SK-N-SH treated with all-trans-retinoic acid at 6 μM for 48 hours (cell line): ENCODE measurements at regions not wholly inside any gene's neighbourhood (a gene's known extent, or its start where the extent isn't known, plus 50 kb on each side); places are given as distances from the start of the nearest gene placed in this dataset.

Experiments
- ATAC-seq: fragments of 200-7000 bp; cut with Tn5 transposase; 3 replicates; pipeline ENCODE4 v1.9.1; 2020; ENCODE audit warnings: mild to moderate bottlenecking, moderate library complexity
- ARNTL ChIP-seq: fragments of 450-650 bp; formaldehyde crosslinking; IDR thresholded peaks from 2 replicates; pipeline ENCODE4 v1.5.0; 2020; ENCODE audit warnings: low read depth, mild to moderate bottlenecking, moderate library complexity, borderline replicate concordance
- BACH2 ChIP-seq: fragments of 250-450 bp; sonication (Bioruptor Pico); IDR thresholded peaks from 2 replicates; pipeline ENCODE4 v1.9.0; 2021; ENCODE audit warnings: mild to moderate bottlenecking, borderline replicate concordance
- CSDC2 ChIP-seq: fragments of 250-450 bp; sonication (Bioruptor Pico); IDR thresholded peaks from 2 replicates; pipeline ENCODE4 v1.5.0; 2020; ENCODE audit warnings: mild to moderate bottlenecking, moderate library complexity
- ESRRG ChIP-seq: fragments of 250-450 bp; sonication (Bioruptor Pico); IDR thresholded peaks from 2 replicates; pipeline ENCODE4 v1.6.1; 2021; ENCODE audit warnings: mild to moderate bottlenecking
- GLIS3 ChIP-seq: fragments of 250-450 bp; sonication (Bioruptor Pico); IDR thresholded peaks from 2 replicates; pipeline ENCODE4 v1.5.0; 2020; ENCODE audit warnings: mild to moderate bottlenecking, moderate library complexity
- ISL1 ChIP-seq: fragments of 250-450 bp; sonication (Bioruptor Pico); IDR thresholded peaks from 2 replicates; pipeline ENCODE4 v2.1.2; 2022; ENCODE audit warnings: mild to moderate bottlenecking, moderate library complexity
- OSR1 ChIP-seq: fragments of 250-450 bp; sonication (Bioruptor Pico); IDR thresholded peaks from 2 replicates; pipeline ENCODE4 v1.8.0; 2022; ENCODE audit warnings: moderate library complexity, mild to moderate bottlenecking, inconsistent platforms
- PPARA ChIP-seq: fragments of 250-450 bp; sonication (Bioruptor Pico); IDR thresholded peaks from 2 replicates; pipeline ENCODE4 v1.5.0; 2020; ENCODE audit warnings: mild to moderate bottlenecking, borderline replicate concordance
- RARB ChIP-seq: fragments of 250-450 bp; sonication (Bioruptor Pico); IDR thresholded peaks from 2 replicates; pipeline ENCODE4 v1.8.0; 2021; ENCODE audit warnings: mild to moderate bottlenecking, moderate library complexity
- SNAI2 ChIP-seq: fragments of 250-450 bp; sonication (Bioruptor Pico); IDR thresholded peaks from 2 replicates; pipeline ENCODE4 v1.5.0; 2020; ENCODE audit warnings: mild to moderate bottlenecking, moderate library complexity
- TOX ChIP-seq: fragments of 250-450 bp; sonication (Bioruptor Pico); IDR thresholded peaks from 2 replicates; pipeline ENCODE4 v1.8.0; 2021; ENCODE audit warnings: mild to moderate bottlenecking, moderate library complexity, borderline replicate concordance
- TSHZ2 ChIP-seq: fragments of 250-450 bp; sonication (Bioruptor Pico); IDR thresholded peaks from 2 replicates; pipeline ENCODE4 v1.5.0; 2020; ENCODE audit warnings: mild to moderate bottlenecking, moderate library complexity
- ZFP3 ChIP-seq: fragments of 250-450 bp; sonication (Bioruptor Pico); IDR thresholded peaks from 2 replicates; pipeline ENCODE4 v1.5.0; 2020; ENCODE audit warnings: mild to moderate bottlenecking, moderate library complexity
- ZNF70 ChIP-seq: fragments of 450-650 bp; formaldehyde crosslinking; IDR thresholded peaks from 2 replicates; pipeline ENCODE4 v1.5.0; 2020; ENCODE audit warnings: mild to moderate bottlenecking, moderate library complexity
- ZNF8 ChIP-seq: fragments of 450-650 bp; formaldehyde crosslinking; IDR thresholded peaks from 2 replicates; pipeline ENCODE4 v1.5.0; 2020; ENCODE audit warnings: mild to moderate bottlenecking, moderate library complexity
- TF ChIP-seq, protein P1 (sequence below): fragments of 250-450 bp; sonication (Bioruptor Pico); IDR thresholded peaks from 2 replicates; pipeline ENCODE4 v1.5.1; 2020; ENCODE audit warnings: low read depth, mild to moderate bottlenecking, moderate library complexity
- TF ChIP-seq, protein P2 (sequence below): fragments of 250-450 bp; sonication (Bioruptor Pico); IDR thresholded peaks from 2 replicates; pipeline ENCODE4 v1.8.0; 2020; ENCODE audit warnings: mild to moderate bottlenecking, moderate library complexity, borderline replicate concordance
- TF ChIP-seq, protein P3 (sequence below): fragments of 250-450 bp; sonication (Bioruptor Pico); IDR thresholded peaks from 2 replicates; pipeline ENCODE4 v1.5.1; 2021; ENCODE audit warnings: mild to moderate bottlenecking, moderate library complexity

GRCh38 chr5:159458217-159458711, 128.0 kb upstream of the IL12B start:
- ATAC-seq = no peak
- TF ChIP-seq ZFP3 (CRISPR knock-in tag) = no peak
- TF ChIP-seq, protein P1, sequence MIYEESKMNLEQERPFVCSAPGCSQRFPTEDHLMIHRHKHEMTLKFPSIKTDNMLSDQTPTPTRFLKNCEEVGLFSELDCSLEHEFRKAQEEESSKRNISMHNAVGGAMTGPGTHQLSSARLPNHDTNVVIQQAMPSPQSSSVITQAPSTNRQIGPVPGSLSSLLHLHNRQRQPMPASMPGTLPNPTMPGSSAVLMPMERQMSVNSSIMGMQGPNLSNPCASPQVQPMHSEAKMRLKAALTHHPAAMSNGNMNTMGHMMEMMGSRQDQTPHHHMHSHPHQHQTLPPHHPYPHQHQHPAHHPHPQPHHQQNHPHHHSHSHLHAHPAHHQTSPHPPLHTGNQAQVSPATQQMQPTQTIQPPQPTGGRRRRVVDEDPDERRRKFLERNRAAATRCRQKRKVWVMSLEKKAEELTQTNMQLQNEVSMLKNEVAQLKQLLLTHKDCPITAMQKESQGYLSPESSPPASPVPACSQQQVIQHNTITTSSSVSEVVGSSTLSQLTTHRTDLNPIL (CRISPR knock-in tag) = no peak
- TF ChIP-seq, protein P2, sequence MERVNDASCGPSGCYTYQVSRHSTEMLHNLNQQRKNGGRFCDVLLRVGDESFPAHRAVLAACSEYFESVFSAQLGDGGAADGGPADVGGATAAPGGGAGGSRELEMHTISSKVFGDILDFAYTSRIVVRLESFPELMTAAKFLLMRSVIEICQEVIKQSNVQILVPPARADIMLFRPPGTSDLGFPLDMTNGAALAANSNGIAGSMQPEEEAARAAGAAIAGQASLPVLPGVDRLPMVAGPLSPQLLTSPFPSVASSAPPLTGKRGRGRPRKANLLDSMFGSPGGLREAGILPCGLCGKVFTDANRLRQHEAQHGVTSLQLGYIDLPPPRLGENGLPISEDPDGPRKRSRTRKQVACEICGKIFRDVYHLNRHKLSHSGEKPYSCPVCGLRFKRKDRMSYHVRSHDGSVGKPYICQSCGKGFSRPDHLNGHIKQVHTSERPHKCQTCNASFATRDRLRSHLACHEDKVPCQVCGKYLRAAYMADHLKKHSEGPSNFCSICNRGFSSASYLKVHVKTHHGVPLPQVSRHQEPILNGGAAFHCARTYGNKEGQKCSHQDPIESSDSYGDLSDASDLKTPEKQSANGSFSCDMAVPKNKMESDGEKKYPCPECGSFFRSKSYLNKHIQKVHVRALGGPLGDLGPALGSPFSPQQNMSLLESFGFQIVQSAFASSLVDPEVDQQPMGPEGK (CRISPR knock-in tag) = no peak
- no peak for TF ChIP-seq ZNF70 (CRISPR knock-in tag)
- TF ChIP-seq CSDC2 (CRISPR knock-in tag) = no peak
- TF ChIP-seq ESRRG (CRISPR knock-in tag) = no peak
- TF ChIP-seq BACH2 (CRISPR knock-in tag) = no peak
- no peak for TF ChIP-seq PPARA
- no peak for TF ChIP-seq TSHZ2 (CRISPR knock-in tag)
- TF ChIP-seq RARB (CRISPR knock-in tag) = no peak
- no peak for TF ChIP-seq TOX (CRISPR knock-in tag)
- TF ChIP-seq ZNF8 (CRISPR knock-in tag) = no peak
- TF ChIP-seq, protein P3, sequence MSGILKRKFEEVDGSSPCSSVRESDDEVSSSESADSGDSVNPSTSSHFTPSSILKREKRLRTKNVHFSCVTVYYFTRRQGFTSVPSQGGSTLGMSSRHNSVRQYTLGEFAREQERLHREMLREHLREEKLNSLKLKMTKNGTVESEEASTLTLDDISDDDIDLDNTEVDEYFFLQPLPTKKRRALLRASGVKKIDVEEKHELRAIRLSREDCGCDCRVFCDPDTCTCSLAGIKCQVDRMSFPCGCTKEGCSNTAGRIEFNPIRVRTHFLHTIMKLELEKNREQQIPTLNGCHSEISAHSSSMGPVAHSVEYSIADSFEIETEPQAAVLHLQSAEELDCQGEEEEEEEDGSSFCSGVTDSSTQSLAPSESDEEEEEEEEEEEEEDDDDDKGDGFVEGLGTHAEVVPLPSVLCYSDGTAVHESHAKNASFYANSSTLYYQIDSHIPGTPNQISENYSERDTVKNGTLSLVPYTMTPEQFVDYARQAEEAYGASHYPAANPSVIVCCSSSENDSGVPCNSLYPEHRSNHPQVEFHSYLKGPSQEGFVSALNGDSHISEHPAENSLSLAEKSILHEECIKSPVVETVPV (CRISPR knock-in tag) = no peak
- TF ChIP-seq, all 23 proteins: peak for 0

DNA sequence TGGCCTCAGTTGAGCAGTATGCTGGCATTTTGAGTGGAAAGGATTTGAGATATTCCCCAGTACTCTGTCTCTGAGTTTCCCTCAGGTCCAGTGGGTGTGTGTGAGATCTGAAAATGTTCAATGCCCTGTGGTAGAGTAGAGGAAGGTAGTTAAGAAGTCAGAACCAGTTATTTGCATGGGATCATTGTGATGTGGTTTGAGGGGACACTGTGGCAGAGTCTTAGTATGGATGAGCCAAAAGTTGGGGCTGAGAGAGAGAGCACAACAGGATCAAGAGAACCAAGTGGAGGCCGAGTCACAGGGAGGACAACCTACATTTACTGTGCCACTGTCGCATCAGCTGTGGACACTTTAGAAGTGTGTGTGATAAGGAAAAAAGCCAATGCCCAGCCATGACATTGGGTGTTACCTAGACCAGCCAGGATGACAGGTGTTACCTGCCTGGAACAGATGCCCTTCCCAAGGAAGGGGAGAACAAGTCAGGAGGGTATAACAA, 128.9 kb upstream of the IL12B start:
- ATAC-seq = no peak
- no peak for TF ChIP-seq RARB (CRISPR knock-in tag)
- no peak for TF ChIP-seq GLIS3 (CRISPR knock-in tag)
- no peak for TF ChIP-seq ARNTL (CRISPR knock-in tag)
- no peak for TF ChIP-seq ZFP3 (CRISPR knock-in tag)
- TF ChIP-seq ZNF8 (CRISPR knock-in tag) = no peak
- no peak for TF ChIP-seq OSR1
- TF ChIP-seq ESRRG (CRISPR knock-in tag) = no peak
- TF ChIP-seq ISL1 = no peak

DNA sequence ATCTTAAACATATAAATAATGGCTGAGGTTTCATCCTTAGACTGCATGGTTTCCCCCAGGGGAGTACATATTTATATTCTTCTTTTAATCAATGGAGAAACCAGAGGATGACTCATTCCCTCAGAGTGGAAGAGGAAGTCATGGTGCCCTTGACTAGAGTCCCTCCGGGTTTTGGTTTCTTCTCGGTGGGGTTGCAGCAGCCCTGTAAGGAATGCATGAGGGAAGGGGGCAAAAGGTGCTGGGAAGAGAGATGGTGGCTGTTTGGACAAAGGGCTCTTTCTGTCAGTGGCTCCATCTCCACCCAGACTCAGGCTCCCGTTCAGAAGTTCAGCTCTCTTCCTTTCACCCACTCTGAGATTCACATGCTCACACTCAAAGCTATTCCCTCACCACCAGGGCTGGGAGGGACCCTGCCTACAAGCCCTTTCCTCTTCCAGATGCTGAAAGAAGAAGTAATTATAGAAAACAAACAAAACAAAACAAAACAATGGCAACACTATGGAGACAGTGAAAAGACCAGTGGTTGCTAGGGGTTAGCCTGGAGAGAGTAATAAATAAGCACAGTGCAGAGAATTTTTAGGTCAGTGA, 129.8 kb upstream of the IL12B start:
- ATAC-seq = no peak
- TF ChIP-seq, protein P3 (CRISPR knock-in tag) = no peak
- no peak for TF ChIP-seq RARB (CRISPR knock-in tag)
- no peak for TF ChIP-seq ISL1
- TF ChIP-seq OSR1 = no peak
- TF ChIP-seq CSDC2 (CRISPR knock-in tag) = no peak
- TF ChIP-seq ESRRG (CRISPR knock-in tag) = no peak
- no peak for TF ChIP-seq ZNF8 (CRISPR knock-in tag)
- TF ChIP-seq GLIS3 (CRISPR knock-in tag) = no peak
- no peak for TF ChIP-seq SNAI2 (CRISPR knock-in tag)
- TF ChIP-seq TOX (CRISPR knock-in tag) = no peak
